Naive thymus-derived CD8-positive, alpha-beta T cell (primary cell): ENCODE measurements at regions not wholly inside any gene's neighbourhood (a gene's known extent, or its start where the extent isn't known, plus 50 kb on each side); places are given as distances from the start of the nearest gene placed in this dataset.

Experiments
- ATAC-seq, 2 donors: fragments of 150-1000 bp; cut with Tn5 transposase in 1 of 2; sonication (Bioruptor Pico), chemical (Tn5 transposase) in 1 of 2; 1 replicate in 1 of 2; 2 replicates in 1 of 2; pipeline ENCODE4 v1.10.0; 2021; ENCODE audit warnings: mild to moderate bottlenecking in 2 of 2, moderate library complexity in 2 of 2
- POLR2A ChIA-PET: fragments of 350-600 bp; sonication (Branson Sonifier 250); formaldehyde crosslinking; loops from one replicate; lab custom pipeline; 2021; ENCODE audit warnings: antibody characterized with exemption; lab: Charles Lee
- DNase-seq, 10 donors: peaks; one replicate each; pipeline versions ENCODE4 v3.0.0 to v3.0.0-alpha.2; 2020 to 2022
- H3K27ac Mint-ChIP-seq, 10 donors: one replicate each; pipeline ENCODE4 v1.8.0; 2020 to 2022; ENCODE audit warnings: mild to moderate bottlenecking in 10 of 10, mixed read lengths in 10 of 10, moderate library complexity in 4 of 10, inconsistent platforms in 1 of 10
- H3K27me3 Mint-ChIP-seq, 5 donors: one replicate each; pipeline ENCODE4 v1.8.0; 2021 to 2022; ENCODE audit warnings: mixed read lengths in 5 of 5
- H3K36me3 Mint-ChIP-seq, 3 donors: one replicate each; pipeline ENCODE4 v1.8.0; 2020 to 2022; ENCODE audit warnings: mixed read lengths in 3 of 3, mild to moderate bottlenecking in 2 of 3, inconsistent platforms in 1 of 3
- H3K4me1 Mint-ChIP-seq, 4 donors: one replicate each; pipeline ENCODE4 v1.8.0; 2021 to 2022; ENCODE audit warnings: mixed read lengths in 4 of 4
- H3K4me3 Mint-ChIP-seq, 10 donors: one replicate each; pipeline ENCODE4 v1.8.0; 2020 to 2022; ENCODE audit warnings: mild to moderate bottlenecking in 10 of 10, mixed read lengths in 10 of 10, moderate library complexity in 6 of 10, inconsistent platforms in 1 of 10
- H3K9me3 Mint-ChIP-seq, 9 donors: one replicate each; pipeline ENCODE4 v1.8.0; 2020 to 2022; ENCODE audit warnings: mixed read lengths in 9 of 9, mild to moderate bottlenecking in 3 of 9, inconsistent platforms in 1 of 9, moderate library complexity in 1 of 9

- POLR2A ChIA-PET, result no interaction called here
- peaks cover 0 to 29% (median 12%) of the 10 kb centered on the region in 9 donors for H3K9me3 Mint-ChIP-seq
- no peaks in the 10 kb centered on the region for H3K27me3 Mint-ChIP-seq
- ATAC-seq (no peak), DNase-seq (no peak)
- no peaks in the 10 kb centered on the region for H3K4me1 Mint-ChIP-seq
- H3K27ac Mint-ChIP-seq, result no peak overlapping the region
- peaks cover 0 to 3% (median 0%) of the 10 kb centered on the region in 3 donors for H3K36me3 Mint-ChIP-seq
- H3K4me3 Mint-ChIP-seq, result no peak overlapping the region
Measured at GRCh38 chr11:41836431-41836830, 377.0 kb upstream of the LRRC4C start.

- POLR2A ChIA-PET, result no interaction called here
- Mint-ChIP-seq H3K27me3 (no peaks in the 10 kb centered on the region), H3K4me3 (peak overlapping the region in 1 of 10 donors; percentile 10), H3K36me3 (peaks cover 0 to 5% (median 0%) of the 10 kb centered on the region in 3 donors), H3K9me3 (peaks cover 0 to 32% (median 9%) of the 10 kb centered on the region in 9 donors), H3K27ac (no peak overlapping the region), H3K4me1 (no peaks in the 10 kb centered on the region)
- DNase-seq (no peak), ATAC-seq (no peak)
Measured at GRCh38 chr11:41842673-41843072, 383.2 kb upstream of the LRRC4C start.

- Mint-ChIP-seq H3K4me1 (no peaks in the 10 kb centered on the region), H3K27me3 (no peaks in the 10 kb centered on the region), H3K4me3 (no peak overlapping the region), H3K9me3 (peaks cover 3 to 48% (median 16%) of the 10 kb centered on the region in 9 donors), H3K27ac (no peak overlapping the region), H3K36me3 (peaks cover 0 to 9% (median 0%) of the 10 kb centered on the region in 3 donors)
- POLR2A ChIA-PET, result no interaction called here
- ATAC-seq (no peak), DNase-seq (no peak)
Measured at GRCh38 chr11:41845066-41845465, 385.6 kb upstream of the LRRC4C start.

GRCh38 chr11:41848349-41848748 lies 388.9 kb upstream of the LRRC4C start:
- POLR2A ChIA-PET, result no interaction called here
- Mint-ChIP-seq H3K27ac (no peak overlapping the region), H3K9me3 (peaks cover 4 to 36% (median 14%) of the 10 kb centered on the region in 9 donors), H3K27me3 (no peaks in the 10 kb centered on the region), H3K4me3 (no peak overlapping the region), H3K4me1 (no peaks in the 10 kb centered on the region), H3K36me3 (peaks cover 0 to 9% (median 0%) of the 10 kb centered on the region in 3 donors)
- ATAC-seq, result no peak
- DNase-seq, result no peak

- DNase-seq (no peak), ATAC-seq (no peak)
- POLR2A ChIA-PET, result no interaction called here
- no peak overlapping the region for H3K27ac Mint-ChIP-seq
- H3K9me3 Mint-ChIP-seq, result peaks cover 4 to 39% (median 17%) of the 10 kb centered on the region in 9 donors
- H3K4me3 Mint-ChIP-seq, result no peak overlapping the region
- H3K36me3 Mint-ChIP-seq, result peaks cover 0 to 9% (median 0%) of the 10 kb centered on the region in 3 donors
- no peaks in the 10 kb centered on the region for H3K27me3 Mint-ChIP-seq
- H3K4me1 Mint-ChIP-seq, result no peaks in the 10 kb centered on the region
Measured at GRCh38 chr11:41849250-41849649, 389.8 kb upstream of the LRRC4C start.

- POLR2A ChIA-PET, result no interaction called here
- DNase-seq (no peak), ATAC-seq (no peak)
- peaks cover 6 to 45% (median 19%) of the 10 kb centered on the region in 9 donors for H3K9me3 Mint-ChIP-seq
- no peak overlapping the region for H3K4me3 Mint-ChIP-seq
- no peaks in the 10 kb centered on the region for H3K4me1 Mint-ChIP-seq
- no peaks in the 10 kb centered on the region for H3K27me3 Mint-ChIP-seq
- H3K36me3 Mint-ChIP-seq, result peaks cover 0 to 4% (median 0%) of the 10 kb centered on the region in 3 donors
- H3K27ac Mint-ChIP-seq, result no peak overlapping the region
Measured at GRCh38 chr11:41851743-41852142, 392.3 kb upstream of the LRRC4C start.

- Mint-ChIP-seq H3K27ac (no peak overlapping the region), H3K27me3 (no peaks in the 10 kb centered on the region), H3K9me3 (peaks cover 6 to 29% (median 11%) of the 10 kb centered on the region in 9 donors), H3K4me3 (no peak overlapping the region), H3K4me1 (no peaks in the 10 kb centered on the region), H3K36me3 (no peaks in the 10 kb centered on the region)
- DNase-seq, result no peak
- ATAC-seq, result no peak
- POLR2A ChIA-PET, result no interaction called here
Measured at GRCh38 chr11:41861838-41862237, 402.4 kb upstream of the LRRC4C start.

GRCh38 chr11:41866525-41866924 lies 407.1 kb upstream of the LRRC4C start:
- Mint-ChIP-seq H3K4me3 (no peak overlapping the region), H3K27ac (no peak overlapping the region), H3K9me3 (peaks cover 2 to 13% (median 10%) of the 10 kb centered on the region in 9 donors), H3K36me3 (no peaks in the 10 kb centered on the region), H3K4me1 (no peaks in the 10 kb centered on the region), H3K27me3 (no peaks in the 10 kb centered on the region)
- POLR2A ChIA-PET, result no interaction called here
- no peak for DNase-seq
- no peak for ATAC-seq

- Mint-ChIP-seq H3K4me3 (no peak overlapping the region), H3K9me3 (peaks cover 7 to 22% (median 12%) of the 10 kb centered on the region in 9 donors), H3K27ac (no peak overlapping the region), H3K36me3 (no peaks in the 10 kb centered on the region), H3K4me1 (no peaks in the 10 kb centered on the region), H3K27me3 (no peaks in the 10 kb centered on the region)
- ATAC-seq (no peak), DNase-seq (no peak)
- POLR2A ChIA-PET, result no interaction called here
Measured at GRCh38 chr11:41868606-41869005, 409.2 kb upstream of the LRRC4C start.

GRCh38 chr11:41872426-41872825 lies 413.0 kb upstream of the LRRC4C start:
- Mint-ChIP-seq H3K4me3 (no peak overlapping the region), H3K36me3 (peaks cover 0 to 8% (median 0%) of the 10 kb centered on the region in 3 donors), H3K27me3 (no peaks in the 10 kb centered on the region), H3K4me1 (no peaks in the 10 kb centered on the region), H3K27ac (no peak overlapping the region), H3K9me3 (peaks cover 4 to 37% (median 18%) of the 10 kb centered on the region in 9 donors)
- POLR2A ChIA-PET, result no interaction called here
- no peak for ATAC-seq
- DNase-seq, result no peak

GRCh38 chr11:41872870-41873269 lies 413.4 kb upstream of the LRRC4C start:
- no peak overlapping the region for H3K4me3 Mint-ChIP-seq
- peaks cover 0 to 8% (median 0%) of the 10 kb centered on the region in 3 donors for H3K36me3 Mint-ChIP-seq
- no peak overlapping the region for H3K27ac Mint-ChIP-seq
- no peak for ATAC-seq
- H3K9me3 Mint-ChIP-seq, result peaks cover 4 to 41% (median 18%) of the 10 kb centered on the region in 9 donors
- POLR2A ChIA-PET, result no interaction called here
- H3K4me1 Mint-ChIP-seq, result no peaks in the 10 kb centered on the region
- no peak for DNase-seq
- H3K27me3 Mint-ChIP-seq, result no peaks in the 10 kb centered on the region

GRCh38 chr11:41878095-41878494 lies 418.6 kb upstream of the LRRC4C start:
- no peak for ATAC-seq
- DNase-seq, result no peak
- peaks cover 0 to 45% (median 15%) of the 10 kb centered on the region in 9 donors for H3K9me3 Mint-ChIP-seq
- POLR2A ChIA-PET, result no interaction called here
- peaks cover 0 to 8% (median 0%) of the 10 kb centered on the region in 3 donors for H3K36me3 Mint-ChIP-seq
- H3K4me1 Mint-ChIP-seq, result no peaks in the 10 kb centered on the region
- H3K4me3 Mint-ChIP-seq, result no peak overlapping the region
- H3K27ac Mint-ChIP-seq, result no peak overlapping the region
- H3K27me3 Mint-ChIP-seq, result no peaks in the 10 kb centered on the region

GRCh38 chr11:41879214-41879613 lies 419.8 kb upstream of the LRRC4C start:
- no peaks in the 10 kb centered on the region for H3K27me3 Mint-ChIP-seq
- POLR2A ChIA-PET, result no interaction called here
- H3K27ac Mint-ChIP-seq, result no peak overlapping the region
- H3K9me3 Mint-ChIP-seq, result peaks cover 0 to 45% (median 12%) of the 10 kb centered on the region in 9 donors
- no peak overlapping the region for H3K4me3 Mint-ChIP-seq
- no peak for DNase-seq
- ATAC-seq, result no peak
- H3K4me1 Mint-ChIP-seq, result no peaks in the 10 kb centered on the region
- H3K36me3 Mint-ChIP-seq, result peaks cover 0 to 6% (median 0%) of the 10 kb centered on the region in 3 donors

GRCh38 chr11:41895081-41895480 lies 435.6 kb upstream of the LRRC4C start:
- POLR2A ChIA-PET, result no interaction called here
- ATAC-seq (no peak), DNase-seq (no peak)
- H3K36me3 Mint-ChIP-seq, result no peaks in the 10 kb centered on the region
- peaks cover 0 to 18% (median 10%) of the 10 kb centered on the region in 9 donors for H3K9me3 Mint-ChIP-seq
- no peak overlapping the region for H3K27ac Mint-ChIP-seq
- H3K4me1 Mint-ChIP-seq, result no peaks in the 10 kb centered on the region
- H3K4me3 Mint-ChIP-seq, result no peak overlapping the region
- H3K27me3 Mint-ChIP-seq, result no peaks in the 10 kb centered on the region
